GM21825 (cell line): ENCODE measurements at regions not wholly inside any gene's neighbourhood (a gene's known extent, or its start where the extent isn't known, plus 50 kb on each side); places are given as distances from the start of the nearest gene placed in this dataset.
"Not testable (repeated sequence)": the region's sequence is repeated elsewhere in the genome, so short reads cannot be mapped to it uniquely, and the experiment has no call there.

Experiments
- ATAC-seq: cut with Tn5 transposase; IDR thresholded peaks from one replicate; pipeline ENCODE4 v1.9.1; 2021; ENCODE audit warnings: mild to moderate bottlenecking, moderate library complexity; ENCODE audit not compliant: unreplicated experiment

GRCh38 chr6:133046576-133046975 lies 194.6 kb upstream of the EYA4 start:
- ATAC-seq, result no peak

- ATAC-seq, result no peak
Observed at GRCh38 chr6:133047065-133047665, 194.0 kb upstream of the EYA4 start.

DNA sequence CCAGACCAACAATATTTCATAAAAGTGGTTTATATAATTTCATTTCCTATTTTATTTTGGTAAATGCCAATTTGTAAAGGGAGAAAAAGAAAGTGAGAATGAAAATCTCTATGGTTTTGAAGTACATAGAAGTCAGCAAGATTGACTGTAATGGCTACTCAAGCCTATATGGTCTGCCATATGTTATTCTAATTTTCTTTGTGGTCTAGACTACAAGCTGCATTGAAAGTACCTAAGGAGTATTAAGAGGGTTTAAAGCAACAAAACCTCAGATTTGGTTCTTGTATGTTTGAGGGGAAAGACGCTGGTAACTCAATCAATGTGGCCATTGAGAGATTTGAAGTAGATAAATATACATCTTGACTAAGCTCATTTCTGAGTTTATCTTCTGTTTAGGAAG lies 193.5 kb upstream of the EYA4 start:
- ATAC-seq, result no peak

DNA sequence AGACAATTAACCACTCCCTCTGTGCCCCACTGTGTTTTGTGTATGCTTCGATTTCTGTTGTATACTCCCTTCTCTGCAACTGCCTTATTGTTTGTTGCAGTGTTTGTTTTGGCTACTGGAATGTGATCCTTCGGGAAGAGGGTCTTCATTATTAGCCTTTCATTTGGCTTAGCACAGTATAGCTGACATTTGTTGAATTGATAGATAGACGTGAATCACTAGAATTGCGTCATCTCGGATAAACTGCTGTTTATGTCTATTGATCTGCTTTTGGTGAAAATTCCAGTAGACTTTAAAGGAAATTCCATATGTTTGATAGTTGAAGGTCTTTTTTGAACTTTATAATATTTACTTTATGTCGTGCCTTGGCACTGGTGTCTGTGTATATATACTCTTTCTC lies 189.9 kb upstream of the EYA4 start:
- no peak for ATAC-seq

- no peak for ATAC-seq
Observed at GRCh38 chr6:133052465-133052864, 188.7 kb upstream of the EYA4 start.

DNA sequence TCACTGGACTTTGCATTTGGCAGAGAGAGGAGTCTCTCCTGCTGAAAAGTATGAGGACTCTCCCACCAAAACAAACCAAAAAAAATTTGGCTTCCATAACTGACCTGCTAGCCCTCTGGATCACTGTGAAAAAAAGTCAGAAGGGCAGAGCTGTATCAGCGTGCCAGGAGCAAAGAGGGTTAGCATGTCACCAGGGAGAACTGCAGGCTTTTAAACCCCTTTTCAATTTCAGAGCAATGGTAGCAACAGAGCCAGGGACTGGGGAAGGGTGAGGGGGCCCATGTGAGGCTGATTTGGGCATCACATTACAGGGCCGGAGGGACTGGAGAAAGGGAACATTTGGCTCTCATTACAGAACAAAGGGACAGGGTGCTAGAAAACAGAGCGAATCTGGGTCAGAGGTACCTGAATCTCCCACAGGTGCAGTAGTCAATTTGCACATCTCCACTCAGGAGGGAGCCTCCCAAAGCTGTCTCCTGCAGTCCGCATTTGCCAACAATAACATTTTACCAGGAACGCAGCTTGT lies 185.7 kb upstream of the EYA4 start:
- ATAC-seq, result no peak

DNA sequence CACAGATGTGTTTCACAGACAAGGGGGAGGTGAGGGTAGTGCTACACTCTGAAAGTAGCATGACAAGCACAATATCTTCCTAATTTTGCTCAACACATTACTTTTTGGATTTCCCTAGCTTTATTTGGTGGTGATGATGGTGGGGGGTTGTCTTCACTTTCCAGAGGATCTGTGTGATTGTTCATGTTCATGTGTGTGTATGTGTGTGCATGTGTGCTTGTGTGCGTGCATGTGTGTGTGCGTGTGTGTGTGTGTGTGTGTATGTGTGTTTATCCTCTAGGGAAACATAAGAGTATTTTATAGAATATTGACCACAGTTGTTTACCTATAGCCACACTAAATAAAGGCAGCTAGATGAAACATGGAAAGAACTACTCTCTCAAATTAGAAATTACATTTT lies 183.8 kb upstream of the EYA4 start:
- ATAC-seq, result no peak

DNA sequence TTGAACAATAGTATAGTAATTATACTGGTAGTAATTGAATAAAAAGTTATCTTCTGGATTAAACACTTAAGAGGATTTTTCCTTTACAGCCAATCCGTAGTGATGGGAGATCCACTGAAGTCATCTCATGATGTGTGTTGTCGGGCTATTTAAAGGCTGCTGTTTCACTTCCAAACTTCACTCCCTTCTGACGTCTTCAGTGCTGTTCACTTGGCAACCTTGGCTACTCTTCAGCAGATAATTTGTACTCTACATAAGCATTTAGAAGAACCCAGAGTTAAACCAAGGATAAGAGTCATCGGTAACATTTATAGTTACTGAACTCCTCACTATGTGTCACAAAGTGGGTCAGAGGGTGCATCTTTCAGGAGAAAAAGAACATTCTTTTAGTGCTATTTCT lies 179.1 kb upstream of the EYA4 start:
- no peak for ATAC-seq

DNA sequence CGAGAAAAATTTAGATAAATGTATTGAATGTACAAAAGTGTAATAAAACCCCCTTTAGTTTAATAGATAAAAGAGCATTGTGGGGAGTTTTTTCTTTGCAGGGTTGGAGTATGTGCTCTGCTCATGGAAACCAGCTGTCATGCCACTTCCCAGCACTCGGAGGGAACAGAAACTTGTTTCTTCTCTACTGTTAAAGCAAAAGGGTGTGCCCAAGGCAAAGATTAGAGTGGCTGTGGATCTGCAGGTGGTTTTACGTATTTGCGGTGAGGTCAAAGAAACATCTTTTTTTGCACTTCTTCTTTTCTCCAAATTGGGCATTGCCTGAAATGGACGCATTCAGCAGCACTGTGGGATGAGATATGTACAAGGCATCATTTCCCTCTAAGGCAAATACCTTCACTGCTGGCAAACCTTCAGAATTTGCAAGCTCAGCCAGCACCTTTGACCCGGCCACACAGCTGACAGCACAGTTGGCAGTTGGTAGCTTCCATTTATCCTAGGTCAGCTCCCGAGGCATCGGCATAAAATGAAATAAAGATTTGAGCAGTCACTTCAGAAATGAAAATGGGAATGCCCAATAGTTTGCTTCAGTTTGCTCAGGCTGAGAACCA lies 178.4 kb upstream of the EYA4 start:
- no peak for ATAC-seq

DNA sequence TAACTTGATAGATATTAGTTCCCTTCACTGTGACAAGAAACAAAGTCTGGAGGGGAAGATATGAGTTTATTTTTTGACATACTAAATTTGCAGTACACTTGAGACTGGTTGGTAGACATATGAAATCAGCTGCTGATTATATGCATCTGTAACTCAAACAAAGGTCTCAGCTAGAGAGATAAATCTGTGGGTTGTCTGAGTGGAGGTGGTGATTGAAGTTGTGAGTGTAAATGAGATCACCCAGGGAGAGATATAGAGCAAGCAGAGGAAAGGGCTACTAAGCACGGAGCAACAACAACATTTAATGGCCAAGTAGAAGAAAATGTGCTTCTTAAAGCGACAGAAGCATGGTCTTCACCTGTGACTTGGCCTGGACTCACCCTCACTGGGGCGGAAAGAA lies 173.2 kb upstream of the EYA4 start:
- ATAC-seq, result no peak

- ATAC-seq, result no peak
Observed at GRCh38 chr6:133070410-133071043, 170.6 kb upstream of the EYA4 start.

DNA sequence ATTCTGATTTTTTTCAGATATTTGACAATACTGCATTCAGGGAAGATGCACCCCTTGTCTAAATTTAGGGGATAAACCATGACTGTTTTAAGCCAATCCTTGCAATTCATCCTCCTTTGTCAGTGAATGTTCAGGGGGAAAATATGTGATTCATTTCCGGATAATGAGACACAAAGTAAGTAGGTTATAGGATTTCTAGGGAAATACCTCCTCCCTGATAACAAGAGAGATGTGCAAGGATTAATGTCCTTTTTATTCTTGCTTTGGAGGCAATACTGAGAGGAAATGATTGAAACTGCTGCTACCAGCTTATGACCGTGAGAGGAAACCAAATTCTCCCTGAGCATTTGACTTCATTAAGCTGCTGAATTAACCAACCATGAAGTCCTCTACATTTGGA lies 161.3 kb upstream of the EYA4 start:
- ATAC-seq, result no peak

DNA sequence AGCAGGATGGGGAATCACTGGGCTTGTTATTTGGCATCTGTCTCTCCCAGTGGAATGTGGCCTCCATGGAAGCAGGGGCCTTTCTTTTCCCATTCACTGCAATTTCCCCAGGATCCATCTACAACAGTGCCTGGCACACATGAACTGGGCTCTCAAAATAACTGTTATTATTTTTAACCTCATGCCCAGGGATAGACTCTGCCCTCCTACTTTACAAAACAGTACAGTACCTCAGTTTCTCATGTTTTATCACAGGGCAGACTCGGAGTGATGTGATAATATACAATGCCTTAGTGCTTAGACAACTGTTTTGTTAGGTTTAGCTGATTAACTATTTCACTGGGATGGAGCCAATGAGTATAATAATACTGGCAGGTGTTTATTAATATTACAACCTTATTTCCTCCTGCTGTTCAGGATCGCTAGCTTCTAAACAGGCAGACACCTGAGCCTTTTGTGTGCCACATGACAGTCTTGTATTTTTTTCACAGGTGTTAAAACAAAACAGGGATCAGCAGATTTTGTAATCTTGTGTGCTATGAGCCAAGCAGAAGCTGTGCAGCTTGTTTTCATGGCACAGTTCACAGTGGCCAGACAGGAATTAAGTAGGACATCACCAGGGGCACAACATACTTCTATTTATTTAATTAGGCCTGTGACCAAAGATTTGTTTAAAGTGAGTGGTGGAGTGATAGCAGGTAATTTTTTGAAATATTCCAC lies 157.7 kb upstream of the EYA4 start:
- ATAC-seq, result no peak

DNA sequence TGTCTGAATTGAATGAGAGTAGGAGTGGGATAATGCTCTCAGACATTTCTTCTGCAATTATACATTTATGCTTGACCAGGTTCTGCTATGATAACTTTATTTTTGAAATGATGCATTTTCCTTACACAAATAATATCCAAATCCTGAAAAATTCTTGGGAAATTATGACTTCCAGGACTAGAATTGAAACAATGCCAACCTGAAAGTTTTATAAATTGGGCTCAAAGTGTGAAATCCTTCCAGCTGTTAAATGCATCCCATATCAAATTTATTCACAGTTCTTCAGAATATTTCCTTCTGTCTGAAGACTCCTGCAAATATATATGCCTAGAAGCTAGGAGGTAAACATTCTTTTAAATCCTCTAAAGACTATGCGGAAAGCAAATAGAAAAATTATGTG lies 155.7 kb upstream of the EYA4 start:
- ATAC-seq, result no peak

DNA sequence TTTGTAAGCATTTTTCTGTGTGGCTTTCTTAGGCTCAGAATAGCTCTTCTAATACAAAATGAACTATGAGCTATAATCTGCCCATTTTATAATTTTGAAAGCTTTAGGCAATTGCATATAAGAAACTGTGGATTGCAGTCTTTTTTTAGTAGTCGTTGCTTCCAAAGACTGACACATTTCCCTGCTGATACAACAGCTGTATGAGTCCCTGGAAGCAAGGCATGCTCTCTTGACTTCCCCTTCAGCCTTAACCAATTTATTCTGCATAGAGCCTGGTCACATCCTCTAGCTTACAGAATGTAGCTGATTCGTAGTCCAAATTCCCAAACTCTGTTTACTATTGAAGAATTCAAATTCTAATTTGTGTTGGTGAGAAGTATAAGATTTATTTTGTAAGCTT lies 155.3 kb upstream of the EYA4 start:
- ATAC-seq, result no peak

DNA sequence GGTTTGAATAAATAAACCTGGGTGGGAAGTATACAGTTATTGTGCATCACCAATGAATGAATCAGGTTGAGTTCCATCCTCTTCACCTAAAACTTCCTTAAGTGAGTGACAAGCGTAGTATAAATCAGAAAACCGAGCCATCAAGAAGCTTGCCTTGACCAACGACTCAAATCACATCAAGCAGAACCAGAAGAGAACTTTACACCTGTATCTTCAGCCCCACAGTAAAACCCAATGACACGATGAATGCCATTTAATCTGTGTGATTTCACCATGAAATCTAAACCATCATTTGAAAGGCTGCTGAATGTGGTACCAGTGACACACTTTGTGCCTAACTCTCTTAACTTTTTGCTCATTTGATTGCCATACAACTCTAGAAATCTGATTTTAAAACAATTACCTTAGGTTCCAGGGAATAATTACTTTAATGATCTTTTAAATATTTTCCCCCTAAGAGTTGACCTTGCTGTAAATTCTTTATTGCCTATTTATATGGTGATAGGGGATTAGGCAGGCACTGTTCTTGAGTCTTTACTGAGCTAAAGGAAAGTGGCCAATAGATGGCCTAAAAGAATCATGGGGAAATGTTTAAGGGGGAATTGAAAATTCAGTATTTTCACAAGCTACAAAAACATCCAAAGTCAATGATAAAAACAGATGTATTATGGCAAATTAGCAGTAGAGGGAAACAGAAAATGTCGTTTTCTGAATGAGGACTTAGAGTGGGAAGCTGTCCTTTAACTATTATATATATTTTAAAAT lies 152.0 kb upstream of the EYA4 start:
- ATAC-seq, result no peak

GRCh38 chr6:133092199-133092598 lies 149.0 kb upstream of the EYA4 start:
- no peak for ATAC-seq

- ATAC-seq, result no peak
Observed at GRCh38 chr6:133092771-133093170, 148.4 kb upstream of the EYA4 start.

GRCh38 chr6:133093211-133093610 lies 147.9 kb upstream of the EYA4 start:
- not testable (repeated sequence) for ATAC-seq

GRCh38 chr6:133093956-133094355 lies 147.2 kb upstream of the EYA4 start:
- ATAC-seq, result no peak

DNA sequence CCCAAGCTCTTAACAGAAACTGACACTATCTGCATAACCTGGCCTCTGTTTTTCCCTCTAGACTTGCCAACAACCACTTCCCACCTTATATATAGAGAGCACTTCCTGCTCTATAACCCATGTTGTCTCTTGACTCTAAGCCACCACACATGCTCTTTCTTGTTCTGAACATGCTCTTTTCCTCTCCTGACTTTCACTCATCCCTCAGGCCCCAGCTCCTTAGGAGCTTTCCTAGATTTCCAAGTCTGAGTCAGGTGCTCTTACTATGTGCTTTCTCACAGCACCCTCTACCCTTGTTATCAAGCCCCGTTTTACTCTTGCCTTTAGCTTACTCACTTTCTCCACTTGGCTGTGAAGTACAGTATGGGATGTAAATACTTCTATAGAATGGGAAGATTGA lies 143.9 kb upstream of the EYA4 start:
- no peak for ATAC-seq
